Stimulated activated CD8-positive, alpha-beta memory T cell treated with anti-CD3 and anti-CD28 coated beads, Interleukin-4, amount 100 ng/mL, for 48 hours (primary cell): ENCODE measurements at regions not wholly inside any gene's neighbourhood (a gene's known extent, or its start where the extent isn't known, plus 50 kb on each side); places are given as distances from the start of the nearest gene placed in this dataset.

ENCODE experiments used
- DNase-seq: peaks from one replicate; pipeline ENCODE4 v3.0.0-alpha.2; 2020

GRCh38 chr4:130563185-130563888, 1467.4 kb downstream of the C4orf33 start:
- DNase-seq: no peak

DNA sequence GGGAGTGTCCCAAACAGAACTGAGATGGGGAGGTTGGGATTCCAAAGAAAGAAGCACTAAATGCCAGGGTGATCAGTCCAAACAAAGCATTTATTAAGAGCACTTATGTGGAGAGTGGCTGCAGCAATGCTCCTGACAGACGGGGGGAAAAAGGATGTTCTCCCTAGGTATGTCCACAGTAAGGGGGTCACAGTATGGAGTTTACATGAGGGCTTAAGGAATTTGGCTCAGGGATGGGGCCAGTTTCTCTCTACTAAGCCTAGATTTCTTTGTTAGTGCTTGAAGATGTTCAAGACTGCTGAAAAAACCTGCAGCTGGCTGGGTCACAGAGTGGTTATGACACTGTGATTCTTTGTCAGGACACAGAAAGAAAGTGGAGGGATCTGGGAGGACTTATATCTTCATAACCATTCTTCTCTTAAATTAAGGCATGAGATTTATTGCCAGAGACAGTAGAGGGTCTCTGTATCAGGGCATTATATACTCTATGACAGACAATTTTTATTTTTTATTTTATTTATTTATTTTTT, 1468.0 kb downstream of the C4orf33 start:
- no peak for DNase-seq

DNA sequence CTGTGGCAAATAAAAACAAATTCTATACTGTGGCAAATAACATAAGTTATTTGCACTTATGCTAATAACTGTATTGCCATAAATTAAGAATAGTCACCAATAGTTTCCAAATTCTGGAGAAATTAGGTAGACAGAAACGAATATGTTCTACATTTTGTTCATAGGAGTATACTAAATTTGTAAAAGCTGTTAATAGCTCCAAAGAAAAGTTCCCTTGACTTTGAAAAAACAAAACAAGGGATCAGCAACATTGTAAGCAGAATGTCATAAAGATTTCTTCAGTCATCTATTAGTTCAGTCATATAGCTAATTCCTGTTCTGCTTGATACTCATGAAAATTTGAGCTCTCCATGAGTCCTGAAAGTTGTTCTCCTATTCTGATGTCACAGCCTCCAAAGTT, 1472.8 kb downstream of the C4orf33 start:
- no peak for DNase-seq

DNA sequence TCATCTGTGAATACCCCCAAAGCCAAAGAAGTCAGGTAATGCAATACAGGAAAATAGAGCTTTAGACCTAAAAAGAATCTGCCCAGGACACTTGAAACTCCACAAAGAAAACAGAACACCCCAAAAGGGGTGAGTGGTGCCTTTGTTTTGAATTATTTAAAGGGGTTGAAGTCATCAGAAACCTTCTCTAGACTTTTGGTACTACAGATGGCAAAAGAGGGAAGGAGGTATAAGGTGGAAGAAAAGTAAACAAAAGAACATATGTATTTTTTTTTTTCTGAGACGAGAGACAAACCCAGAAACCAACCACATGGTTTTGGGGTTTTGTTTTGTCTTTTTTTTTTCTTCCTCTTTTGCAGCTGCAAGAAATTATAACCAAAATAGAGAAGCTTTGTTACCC, 1477.8 kb downstream of the C4orf33 start:
- no peak for DNase-seq

DNA sequence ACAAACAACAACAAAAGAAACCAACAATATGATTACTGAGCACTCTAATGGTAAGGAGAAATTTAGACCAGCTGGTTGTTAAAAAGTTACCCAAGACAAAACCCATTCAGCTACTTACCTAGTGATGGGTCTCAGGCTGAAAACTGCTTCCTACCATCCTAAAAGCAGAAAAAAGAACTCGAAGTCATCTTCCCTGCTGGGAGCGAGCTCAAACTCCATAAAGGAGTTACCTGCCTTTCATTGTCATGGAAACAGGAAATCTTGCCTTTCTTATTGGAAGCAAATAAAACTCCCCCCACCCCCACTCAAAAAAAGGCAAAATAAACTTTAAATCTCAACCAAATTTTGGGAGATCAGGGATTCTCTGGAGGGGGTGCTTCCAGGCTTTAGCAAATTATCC, 1478.3 kb downstream of the C4orf33 start:
- no peak for DNase-seq

- no peak for DNase-seq
Measured at GRCh38 chr4:130576218-130576617, 1480.3 kb downstream of the C4orf33 start.

DNA sequence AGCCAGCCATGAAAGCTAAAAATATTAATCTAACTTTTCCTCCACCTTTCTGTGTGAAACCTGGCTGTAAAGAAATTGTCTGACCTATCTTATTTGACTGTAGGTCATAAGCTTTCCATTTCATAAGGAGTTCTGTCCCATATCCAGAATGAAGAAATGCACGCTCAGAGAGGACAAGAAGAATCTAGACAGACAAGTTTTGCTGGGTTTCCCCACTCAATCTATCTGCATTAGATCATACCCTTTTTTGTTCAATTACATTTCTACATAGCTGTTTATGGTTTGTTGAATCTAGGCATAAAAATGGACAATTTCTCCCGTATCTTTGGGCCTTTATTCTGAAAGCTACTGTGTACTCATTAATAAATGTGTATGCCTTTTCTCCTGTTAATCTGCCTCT, 1495.1 kb downstream of the C4orf33 start:
- DNase-seq: no peak

- DNase-seq: no peak
Measured at GRCh38 chr4:130600706-130601105, 1504.8 kb downstream of the C4orf33 start.

GRCh38 chr4:130603043-130603442, 1507.1 kb downstream of the C4orf33 start:
- DNase-seq: no peak

GRCh38 chr4:130608121-130608520, 1512.2 kb downstream of the C4orf33 start:
- DNase-seq: no peak

DNA sequence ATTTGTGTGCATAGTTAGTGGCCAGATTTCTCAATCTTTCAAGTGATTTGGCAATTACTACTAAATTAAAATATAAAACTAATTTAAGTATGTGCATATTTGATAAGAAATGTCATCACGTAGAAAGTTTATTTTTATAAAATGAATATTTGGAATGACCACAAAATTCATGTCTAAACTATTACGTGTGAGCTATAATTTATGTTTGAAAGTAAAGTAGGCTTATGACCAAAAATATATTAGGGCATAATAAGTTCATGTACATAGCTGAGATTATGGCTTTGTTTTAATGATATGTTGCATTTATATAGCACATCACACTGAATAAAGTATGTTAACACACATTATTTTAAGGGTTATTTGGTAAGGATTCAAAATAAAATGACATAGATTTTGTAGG, 1532.6 kb downstream of the C4orf33 start:
- no peak for DNase-seq

GRCh38 chr4:130632731-130633604, 1537.0 kb downstream of the C4orf33 start:
- no peak for DNase-seq

DNA sequence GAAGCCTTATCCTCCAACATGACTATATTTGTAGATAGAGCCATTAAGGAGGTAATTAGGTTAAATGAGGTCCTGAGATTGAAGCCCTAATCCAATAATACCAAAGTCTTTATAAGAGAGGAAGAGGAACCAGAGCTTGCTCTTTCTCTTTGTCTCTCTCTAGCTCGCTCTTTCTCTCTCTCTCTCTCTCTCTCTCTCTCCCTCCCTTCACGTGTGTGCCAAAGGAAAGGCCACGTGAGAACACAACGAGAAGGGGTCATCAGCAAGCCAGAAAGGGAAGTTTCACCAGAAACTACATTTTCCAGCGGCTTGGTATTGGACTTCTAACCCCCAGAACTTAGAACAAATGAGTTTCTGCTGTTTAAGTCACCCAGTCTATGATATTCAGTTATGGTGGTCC, 1540.5 kb downstream of the C4orf33 start:
- no peak for DNase-seq

DNA sequence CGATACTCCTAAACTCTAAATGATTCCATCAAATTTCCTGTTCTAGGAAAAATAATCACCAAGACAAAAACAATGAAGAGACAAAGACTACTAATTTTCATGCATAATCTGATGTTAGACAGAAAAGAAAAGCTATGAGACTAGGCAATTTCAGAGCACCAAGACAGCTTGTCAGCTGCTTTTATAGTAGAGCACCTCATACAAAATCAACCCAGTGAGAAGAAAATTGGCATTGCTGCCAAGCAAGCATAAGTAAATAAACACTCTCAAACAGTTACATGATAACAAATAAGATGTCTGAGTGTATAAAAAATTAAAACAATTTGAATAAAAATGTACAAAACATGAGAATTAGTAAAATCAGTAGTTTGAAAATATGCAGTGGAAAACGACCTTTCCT, 1544.6 kb downstream of the C4orf33 start:
- no peak for DNase-seq

DNA sequence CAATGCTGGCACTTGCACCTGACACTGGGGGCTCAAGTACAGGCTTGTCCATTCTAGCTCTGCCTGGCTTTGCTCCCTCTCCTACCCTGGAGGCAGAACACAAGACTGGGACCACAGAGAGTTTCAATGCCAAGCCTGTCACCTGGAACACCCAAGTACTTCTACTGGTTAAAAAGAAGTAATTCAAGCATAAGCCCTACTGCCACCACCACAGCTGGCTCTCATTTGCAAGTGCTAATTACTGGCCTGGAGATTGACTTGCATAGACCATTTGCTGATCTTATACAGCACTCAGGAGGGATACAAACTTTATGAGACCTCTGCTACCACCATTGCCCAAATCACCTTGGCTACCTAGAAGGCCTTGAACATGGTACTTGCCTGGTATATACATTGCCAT, 1550.9 kb downstream of the C4orf33 start:
- DNase-seq: no peak

GRCh38 chr4:130648570-130648969, 1552.6 kb downstream of the C4orf33 start:
- DNase-seq: no peak

DNA sequence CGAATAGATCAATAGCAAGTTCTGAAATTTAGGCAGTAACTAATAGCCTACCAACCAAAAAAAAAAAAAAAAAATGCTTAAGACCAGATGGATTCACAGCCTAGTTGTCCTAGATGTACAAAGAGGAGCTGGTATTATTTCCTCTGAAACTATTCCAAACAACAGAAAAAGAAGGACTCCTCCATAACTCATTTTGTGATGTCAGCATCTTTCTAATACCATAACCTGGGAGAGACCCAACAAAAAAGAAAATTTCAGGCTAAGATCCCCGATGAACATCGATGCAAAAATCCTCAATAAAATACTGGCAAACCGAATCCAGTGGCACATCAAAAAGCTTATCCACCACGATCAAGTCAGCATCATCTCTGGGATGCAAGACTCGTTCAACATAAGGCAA, 1557.9 kb downstream of the C4orf33 start:
- no peak for DNase-seq

DNA sequence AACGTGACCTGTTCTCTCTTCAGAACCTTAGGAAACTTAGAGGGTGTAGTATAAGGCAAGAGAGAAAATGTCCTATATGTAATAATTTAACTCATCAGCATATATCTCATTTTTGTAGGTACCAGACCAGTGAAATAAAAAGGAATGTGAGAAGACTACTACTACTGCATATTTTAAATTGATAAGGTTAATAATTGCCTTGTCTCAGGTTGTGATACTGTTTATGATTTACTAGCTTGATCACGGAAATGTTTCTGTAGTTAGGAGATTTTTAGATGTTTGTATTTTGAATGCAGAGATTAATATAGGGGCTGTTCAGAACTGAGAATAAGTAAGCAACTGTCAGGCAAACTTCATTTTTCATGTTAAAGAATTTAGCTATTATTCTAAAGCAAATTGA, 1563.4 kb downstream of the C4orf33 start:
- no peak for DNase-seq

GRCh38 chr4:130668859-130669258, 1572.9 kb downstream of the C4orf33 start:
- DNase-seq: no peak

- DNase-seq: no peak
Measured at GRCh38 chr4:130675266-130675665, 1579.3 kb downstream of the C4orf33 start.

DNA sequence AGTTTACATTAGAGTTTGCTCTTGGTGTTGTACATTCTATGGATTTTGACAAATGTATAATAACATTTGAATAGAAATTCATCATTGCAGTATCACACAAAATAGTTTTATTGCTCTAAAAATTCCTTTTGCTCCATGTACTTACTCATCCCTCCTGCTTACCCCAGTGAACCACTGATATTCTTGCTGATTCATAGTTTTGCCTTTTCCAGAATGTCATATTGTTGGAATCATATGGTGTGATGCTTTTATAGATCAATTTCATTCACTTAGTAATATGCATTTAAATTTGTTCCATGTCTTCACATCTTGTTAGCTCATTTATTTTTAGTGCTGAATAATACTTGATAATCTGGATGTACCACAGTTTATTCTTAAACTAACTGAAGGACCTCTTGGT, 1593.2 kb downstream of the C4orf33 start:
- DNase-seq: no peak

DNA sequence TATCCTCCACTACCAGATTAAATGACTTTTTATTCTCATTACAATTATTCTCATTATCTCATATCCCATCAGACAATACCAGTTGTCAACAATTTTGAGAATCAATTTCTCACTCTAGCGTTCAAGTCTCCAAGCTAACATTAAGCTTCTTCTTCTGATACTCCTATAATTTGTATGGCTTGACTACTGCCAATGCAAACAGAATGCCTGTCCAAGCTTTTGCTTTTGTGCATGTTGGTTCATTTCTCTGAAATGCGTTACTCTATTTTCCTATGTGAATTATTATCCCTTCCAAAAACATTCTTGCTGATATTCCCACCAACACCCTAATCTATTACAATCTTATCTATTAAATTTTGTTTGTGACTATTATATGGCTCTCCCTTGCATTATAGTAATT, 1602.3 kb downstream of the C4orf33 start:
- no peak for DNase-seq

DNA sequence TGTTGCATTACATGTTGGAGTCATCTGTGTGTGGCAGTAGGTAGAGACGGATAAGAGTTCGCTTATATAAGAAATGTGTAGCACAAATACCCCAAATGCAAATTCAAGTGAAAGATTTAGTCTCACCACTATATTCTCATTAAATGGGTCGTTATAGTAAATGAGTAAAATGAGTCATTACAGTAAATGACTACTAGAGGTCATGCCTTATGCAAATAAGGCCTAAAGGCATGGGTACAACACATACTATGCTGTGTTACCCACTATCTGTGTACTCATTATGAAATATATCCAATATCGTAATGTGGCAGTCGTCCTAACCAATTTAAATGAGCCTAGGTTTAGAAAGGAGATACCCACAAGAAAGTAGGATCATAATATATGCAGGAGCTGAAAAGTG, 1603.1 kb downstream of the C4orf33 start:
- DNase-seq: no peak
